DMS79 treated with DMSO at 0.1 percent for 48 hours (cell line): ENCODE measurements at regions not wholly inside any gene's neighbourhood (a gene's known extent, or its start where the extent isn't known, plus 50 kb on each side); places are given as distances from the start of the nearest gene placed in this dataset.
A peak's percentile ranks its signal among the peaks of the same experiment; 100 is the strongest.
"Not testable (repeated sequence)": the region's sequence is repeated elsewhere in the genome, so short reads cannot be mapped to it uniquely, and the experiment has no call there.

Source experiments
- DNase-seq: peaks from one replicate; lab custom pipeline; 2025; lab: John Stamatoyannopoulos, UW

DNA sequence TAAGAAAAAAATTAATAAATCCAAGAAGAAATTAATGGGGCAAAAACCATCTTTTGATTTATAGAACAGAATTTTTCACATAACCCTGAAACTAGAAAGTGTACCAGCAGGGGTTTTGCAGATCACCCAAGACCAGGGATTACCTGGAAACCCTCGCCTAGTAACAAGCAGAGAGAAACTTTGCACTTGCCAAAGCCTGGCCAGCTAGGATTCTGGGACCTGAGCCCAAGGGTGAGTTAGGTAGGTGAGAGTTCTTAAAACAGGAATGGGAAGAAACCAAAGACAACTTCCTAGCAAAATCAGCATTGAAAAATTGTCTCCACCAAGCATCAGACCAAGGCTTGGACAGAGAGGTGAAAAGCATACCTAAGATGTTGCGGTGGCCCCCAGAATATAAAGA is 247.0 kb upstream of the NBEA start:
- no peak for DNase-seq

DNA sequence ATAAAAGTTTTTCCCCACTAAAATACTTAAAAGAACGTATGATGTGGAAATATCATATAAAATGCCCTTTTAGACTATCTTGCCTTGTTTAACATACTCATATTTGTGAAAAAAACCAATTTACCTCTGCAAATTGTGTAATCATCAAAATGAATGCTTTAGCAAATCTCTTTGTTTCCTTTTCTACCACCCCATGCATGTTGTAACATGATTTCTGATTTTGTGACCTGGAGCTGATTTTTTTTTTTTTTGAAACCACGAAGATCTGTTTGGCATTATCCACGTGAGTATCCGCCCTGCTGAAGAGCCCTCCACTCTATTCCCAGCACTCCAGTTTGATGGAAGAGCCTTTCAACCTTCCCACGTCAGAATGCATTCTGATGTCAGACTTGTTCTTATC is 245.8 kb upstream of the NBEA start:
- DNase-seq, result peak; percentile 12

- DNase-seq, result no peak
These were observed 245.3 kb upstream of the NBEA start for GRCh38 chr13:34696741-34697140.

DNA sequence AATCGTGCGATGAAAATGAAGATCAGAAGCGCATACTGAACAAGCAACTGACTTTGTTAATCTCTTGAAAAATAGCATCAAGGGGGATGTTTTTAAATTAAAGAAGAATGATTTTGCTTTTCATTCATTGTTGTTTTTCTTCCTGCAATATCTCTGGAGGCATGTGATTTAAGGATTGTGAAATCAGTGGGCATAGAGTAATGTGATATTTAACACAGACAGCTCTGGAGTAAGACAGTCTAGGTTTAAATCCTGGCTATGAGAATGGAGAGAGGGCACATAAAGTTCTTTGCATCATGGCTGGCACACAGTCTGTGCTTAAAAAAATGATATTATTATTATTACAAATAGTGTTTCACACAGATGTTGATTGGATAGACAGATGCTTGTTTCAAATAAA is 243.1 kb upstream of the NBEA start:
- DNase-seq, result no peak

DNA sequence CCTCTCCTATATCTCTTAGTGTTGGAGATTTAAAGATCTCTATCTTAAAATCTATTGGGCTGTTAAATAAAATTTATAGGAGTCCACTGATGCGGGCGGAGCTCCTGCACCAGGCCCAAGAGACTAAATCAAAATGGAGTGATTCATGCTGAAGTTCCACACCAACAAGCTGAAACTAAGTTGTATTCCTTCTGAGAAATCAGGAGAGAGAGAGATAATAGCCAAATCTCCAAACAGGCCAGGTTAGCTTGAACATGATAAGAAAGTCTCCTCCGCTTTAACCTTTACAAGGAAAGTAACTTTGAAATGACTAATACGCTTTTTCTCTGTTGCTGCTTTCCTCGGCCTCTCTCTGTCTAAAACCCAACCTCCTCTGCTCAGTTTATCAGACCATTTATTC is 241.9 kb upstream of the NBEA start:
- no peak for DNase-seq

- no peak for DNase-seq
These were observed 240.2 kb upstream of the NBEA start for GRCh38 chr13:34701919-34702318.

DNA sequence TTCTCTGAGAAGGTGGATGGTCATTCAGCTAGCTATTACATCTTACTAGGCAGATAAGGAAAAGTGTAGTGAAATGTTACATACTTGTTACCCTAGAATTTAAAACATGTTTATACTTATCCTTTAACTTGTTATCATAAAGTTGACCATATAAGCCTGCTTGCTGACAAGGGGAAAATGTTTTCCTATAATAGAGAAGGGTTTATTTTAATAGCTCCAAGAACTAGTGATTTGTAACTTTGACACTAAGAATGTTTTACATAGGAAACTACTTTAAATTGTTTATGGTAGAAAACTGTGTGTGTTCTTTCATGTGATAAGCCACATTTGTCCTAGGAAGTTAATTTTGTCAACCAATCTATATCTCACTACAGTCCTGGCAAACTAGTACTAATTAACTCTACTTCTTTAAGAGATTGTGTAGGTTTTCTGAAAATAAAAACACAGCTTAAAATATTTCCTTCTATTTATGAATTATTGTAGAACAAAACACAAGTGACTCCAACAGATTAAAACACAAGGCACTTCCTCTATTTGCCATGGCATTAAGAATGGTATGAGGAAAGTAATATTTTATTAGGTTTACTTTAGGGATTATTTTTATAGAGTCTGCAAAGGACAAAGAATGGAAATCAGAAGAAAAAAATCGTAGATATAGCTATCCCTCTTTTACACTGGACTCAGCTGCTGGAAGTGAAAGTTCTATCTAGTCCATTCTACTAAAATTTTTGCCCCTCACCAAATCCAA is 233.3 kb upstream of the NBEA start:
- DNase-seq, result no peak

DNA sequence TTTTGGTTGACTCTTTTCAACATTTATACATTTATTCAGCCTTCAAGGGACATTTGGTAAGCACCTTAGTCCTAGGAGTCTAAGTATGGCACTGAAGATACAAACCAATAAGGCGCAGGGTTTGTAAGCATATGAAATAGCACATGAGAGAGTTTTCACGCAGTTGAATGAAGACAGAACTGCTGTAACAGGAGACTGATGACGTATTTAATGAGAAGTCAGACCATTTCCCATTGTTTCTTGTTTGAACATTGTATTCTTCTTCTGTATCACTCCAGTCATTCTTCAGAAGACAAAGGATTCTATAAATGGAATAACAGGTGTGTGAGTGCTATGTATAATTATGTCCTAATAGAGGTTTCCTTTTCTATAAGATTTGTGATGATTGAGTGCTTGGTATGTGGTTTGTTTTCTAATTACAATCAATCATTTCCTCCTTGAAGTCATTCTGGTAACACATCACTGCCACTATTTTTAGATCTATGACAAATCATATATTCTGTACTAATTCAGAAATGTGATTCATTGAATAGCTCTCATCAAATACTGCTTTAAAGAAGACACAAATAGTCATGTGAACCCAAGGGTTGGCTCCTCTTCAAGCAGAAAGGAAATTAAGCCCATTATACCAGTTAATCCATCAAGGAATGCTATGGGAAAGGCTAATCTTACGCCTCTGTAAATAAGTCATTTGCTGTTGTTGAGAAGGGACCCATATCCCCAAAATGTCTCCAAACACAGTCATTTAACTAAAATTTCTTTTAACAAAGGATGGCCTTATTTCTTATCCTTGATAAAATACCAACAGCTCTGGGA is 222.8 kb upstream of the NBEA start:
- DNase-seq, result no peak

- DNase-seq, result no peak
These were observed 221.5 kb upstream of the NBEA start for GRCh38 chr13:34720618-34721017.

DNA sequence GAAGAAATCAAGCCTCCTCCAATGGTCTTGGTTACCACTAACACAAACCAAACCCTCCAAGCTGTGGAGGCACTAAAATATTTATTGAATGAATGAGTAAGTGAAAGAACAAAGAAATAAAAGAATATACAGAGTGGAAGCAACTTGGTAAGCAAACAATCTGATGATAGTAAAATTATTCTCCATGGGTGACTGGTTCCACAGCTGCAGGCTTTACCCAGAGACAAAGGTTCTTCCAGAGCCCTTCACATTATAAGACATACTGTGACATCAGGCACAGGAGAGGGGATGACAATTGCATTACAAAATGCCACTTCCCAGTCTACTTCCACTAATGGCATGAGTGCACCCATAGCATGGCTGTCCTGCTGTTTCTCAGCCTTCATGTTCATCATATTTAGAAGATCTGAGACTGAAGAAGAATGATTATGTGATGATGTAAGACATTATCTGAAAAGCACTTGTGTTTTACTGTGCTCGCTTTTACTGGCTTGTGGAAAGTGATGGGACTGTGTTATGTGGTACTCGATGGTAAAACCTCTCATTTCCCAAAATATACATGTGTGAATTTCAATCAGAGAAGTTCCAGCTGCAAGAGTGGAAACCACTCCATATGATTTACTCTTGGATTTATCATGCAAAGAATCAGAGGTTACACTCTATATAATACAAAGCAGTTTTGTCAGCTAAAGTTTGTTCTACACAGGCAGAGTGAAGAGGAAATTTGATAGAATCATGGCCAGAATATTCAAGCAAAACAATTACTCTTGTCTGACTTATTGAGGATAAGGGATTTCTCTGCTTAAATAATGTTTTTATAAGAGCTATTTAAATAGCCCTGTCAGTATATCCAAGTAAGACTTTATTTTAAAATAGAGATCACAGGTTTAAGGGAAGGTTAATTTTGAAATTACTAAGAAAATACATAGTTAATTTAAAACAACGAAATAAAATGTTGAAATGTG is 220.2 kb upstream of the NBEA start:
- DNase-seq, result no peak

DNA sequence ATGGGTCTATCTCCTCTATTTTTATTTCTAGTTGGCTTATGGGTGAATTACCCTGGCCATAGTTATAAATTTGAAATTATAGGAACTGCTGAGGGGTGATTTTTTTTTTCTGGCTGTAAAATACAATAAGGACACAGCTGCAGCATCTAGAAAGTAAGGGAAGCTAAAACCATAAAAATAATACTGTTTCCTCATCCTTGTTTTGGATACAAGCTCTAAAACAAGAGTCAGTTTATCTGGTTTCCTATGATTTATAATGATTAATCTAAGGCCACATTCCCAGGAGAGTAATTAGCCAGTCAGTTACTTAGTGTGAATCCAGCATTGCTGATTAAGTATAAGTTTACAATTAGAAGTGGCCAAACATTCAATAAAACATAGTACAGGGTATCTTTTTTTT is 219.1 kb upstream of the NBEA start:
- DNase-seq, result no peak

- DNase-seq, result no peak
These were observed 211.1 kb upstream of the NBEA start for GRCh38 chr13:34730961-34731360.

DNA sequence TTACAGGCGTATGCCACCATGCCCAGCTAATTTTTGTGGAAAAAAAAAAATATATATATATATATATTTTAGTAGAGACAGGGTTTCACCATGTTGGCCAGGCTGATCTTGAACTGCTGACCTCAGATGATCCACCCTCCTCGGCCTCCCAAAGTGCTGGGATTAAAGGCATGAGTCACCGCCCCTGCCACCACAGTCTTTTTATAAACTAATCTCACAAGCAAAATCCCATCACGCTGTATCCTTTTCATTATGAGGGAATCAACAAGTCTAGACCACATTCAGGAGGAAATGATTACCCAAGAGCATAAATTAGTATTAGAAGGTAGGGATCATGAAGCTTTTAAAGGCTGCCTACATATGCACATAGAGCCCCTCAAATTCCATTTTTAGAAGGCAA is 210.6 kb upstream of the NBEA start:
- DNase-seq, result no peak

DNA sequence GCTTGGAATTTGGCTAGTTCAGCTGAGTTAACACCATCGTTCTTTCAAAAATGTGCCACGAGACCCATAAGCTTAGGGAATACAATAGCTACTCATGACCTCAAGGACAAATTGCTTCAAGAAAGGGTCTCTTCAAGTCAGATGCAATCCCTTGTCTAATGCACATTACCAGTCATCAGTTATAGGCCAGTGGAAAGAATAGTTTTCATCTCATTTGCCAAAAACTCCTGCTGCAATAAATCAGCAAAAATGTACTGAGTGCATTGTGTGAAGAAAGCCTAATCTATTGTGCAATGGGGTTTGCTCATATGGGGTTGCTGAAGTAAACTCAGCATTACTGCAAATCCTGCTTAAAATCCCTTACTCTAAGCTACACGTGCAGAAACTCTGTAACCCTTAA is 208.3 kb upstream of the NBEA start:
- no peak for DNase-seq

DNA sequence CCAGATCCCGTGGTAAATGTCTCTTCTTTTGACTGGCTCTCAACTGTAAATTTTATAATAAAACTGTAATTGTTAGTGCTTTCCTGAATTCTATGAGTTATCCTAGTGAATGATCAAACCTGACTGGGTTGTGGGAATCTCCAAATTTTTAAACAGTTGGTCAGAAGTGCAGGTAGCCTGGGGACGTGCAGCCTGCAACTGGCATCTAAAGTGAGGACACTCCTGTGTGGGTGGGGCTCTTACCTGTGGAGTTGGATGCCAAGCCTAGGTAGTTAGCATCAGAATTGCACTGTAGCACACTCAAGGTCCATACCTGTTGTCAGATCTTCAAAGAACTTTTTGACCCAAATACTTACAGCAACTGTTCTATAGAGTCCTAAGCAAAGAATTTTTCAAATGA is 207.1 kb upstream of the NBEA start:
- no peak for DNase-seq

- DNase-seq, result peak; percentile 24
These were observed 203.6 kb upstream of the NBEA start for GRCh38 chr13:34738254-34738992.

- DNase-seq, result not testable (repeated sequence)
These were observed 195.0 kb upstream of the NBEA start for GRCh38 chr13:34747056-34747455.

- no peak for DNase-seq
These were observed 194.6 kb upstream of the NBEA start for GRCh38 chr13:34747507-34747906.

DNA sequence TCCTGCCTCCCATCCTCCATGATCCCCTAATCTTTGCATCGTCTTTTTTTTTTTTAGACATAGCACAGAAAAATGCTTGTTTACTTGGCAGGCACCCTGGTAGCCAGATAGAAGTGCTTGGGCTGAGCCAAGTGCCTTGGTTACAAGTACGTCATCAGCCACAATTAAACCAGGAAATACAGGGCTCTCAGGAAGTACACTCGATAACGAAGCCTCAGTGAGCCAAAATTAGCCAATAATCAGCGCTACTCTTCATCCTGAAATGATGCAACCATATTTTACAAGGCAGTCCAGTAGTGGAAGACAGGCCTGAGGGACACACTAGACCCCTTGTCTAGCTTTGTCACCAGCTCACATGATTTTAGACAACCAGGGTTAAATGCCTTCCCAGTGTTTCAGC is 194.0 kb upstream of the NBEA start:
- DNase-seq, result peak; percentile 64

DNA sequence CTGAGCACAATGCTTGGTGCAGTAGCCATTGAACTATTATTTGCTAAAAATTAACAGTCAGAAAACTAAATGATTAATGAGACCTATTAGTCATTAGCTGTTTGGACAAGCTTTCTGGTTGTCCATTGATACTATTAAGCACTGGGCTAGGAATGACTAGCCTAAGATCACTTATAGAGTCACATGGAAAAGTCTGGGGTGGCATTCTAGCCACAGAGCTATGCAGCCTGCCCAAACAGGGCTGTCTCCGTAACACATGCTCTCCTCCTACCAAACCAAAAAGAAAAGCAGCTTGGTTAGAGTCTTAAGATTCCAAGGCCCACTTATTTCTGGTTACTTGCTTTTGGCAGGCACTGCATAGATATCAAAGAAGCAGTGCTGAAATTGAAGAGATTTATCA is 193.5 kb upstream of the NBEA start:
- DNase-seq, result peak; percentile 68

GRCh38 chr13:34749046-34749445 is 193.0 kb upstream of the NBEA start:
- no peak for DNase-seq
